Dermis blood vessel endothelial cell (primary cell): ENCODE measurements at regions not wholly inside any gene's neighbourhood (a gene's known extent, or its start where the extent isn't known, plus 50 kb on each side); places are given as distances from the start of the nearest gene placed in this dataset.

Experiments used
- DNase-seq: peaks from one replicate; pipeline ENCODE4 v3.0.0; 2010

DNA sequence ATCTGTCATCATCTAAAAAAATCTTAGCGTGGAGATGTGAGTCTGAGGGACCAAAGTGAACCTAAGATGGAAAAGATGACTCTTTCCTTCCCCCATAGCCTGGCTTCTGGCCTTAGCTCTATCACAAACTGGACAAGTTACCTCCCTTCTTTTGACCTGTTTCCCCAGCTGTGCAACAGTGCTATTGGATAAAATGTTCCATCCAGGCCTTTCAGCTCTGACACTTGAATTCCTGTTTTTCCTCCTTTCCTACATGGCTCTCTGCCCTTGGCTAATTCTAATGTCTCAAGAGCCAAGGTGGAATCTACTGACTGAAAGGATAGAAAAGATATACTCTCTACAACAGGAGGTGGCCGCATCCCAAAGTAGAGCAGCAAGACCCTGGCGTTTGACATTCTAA lies 84.5 kb upstream of the ARHGEF9 start:
- no peak for DNase-seq

DNA sequence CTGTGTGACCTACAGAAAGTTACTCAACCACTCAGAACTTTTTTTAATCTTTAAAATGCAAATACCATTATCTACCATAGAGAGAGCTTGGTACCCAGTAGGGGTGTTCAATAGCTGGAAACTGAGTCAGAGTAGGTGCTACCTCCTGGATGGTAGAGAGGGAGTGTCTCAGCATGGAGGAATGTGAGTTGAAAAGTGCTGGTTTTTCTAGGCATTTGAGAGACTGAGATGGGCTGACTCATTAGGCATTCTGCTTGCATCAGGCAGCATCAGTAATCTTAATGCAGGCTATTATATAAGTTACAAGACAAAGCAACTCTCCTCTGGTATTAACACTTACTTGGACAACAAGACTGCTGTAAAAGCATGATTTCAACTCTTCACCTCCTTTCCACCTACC lies 70.9 kb upstream of the ARHGEF9 start:
- DNase-seq: no peak

DNA sequence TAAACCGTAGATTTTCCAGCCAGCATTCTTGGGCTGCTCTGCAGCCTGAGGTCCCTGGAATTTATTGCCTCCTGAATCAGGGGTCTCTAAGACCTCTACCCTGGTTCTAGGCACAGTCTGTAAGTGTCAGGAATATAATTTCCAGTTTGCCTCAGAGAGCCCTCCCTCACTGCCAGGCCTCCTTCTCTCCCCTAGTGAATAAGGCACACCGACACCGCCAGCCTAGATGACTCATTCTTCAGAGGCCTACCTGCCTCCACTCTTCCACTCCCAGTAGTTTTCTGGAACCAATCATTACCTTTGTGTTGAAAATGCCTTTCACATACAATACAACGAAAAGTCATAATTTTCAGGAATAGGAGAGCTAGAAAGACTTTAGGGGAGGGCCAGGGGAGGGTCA lies 50.3 kb upstream of the ARHGEF9 start:
- no peak for DNase-seq
